HG03025 (cell line): ENCODE measurements at regions not wholly inside any gene's neighbourhood (a gene's known extent, or its start where the extent isn't known, plus 50 kb on each side); places are given as distances from the start of the nearest gene placed in this dataset.

Experiments used
- ATAC-seq: cut with Tn5 transposase; IDR thresholded peaks from one replicate; pipeline ENCODE4 v1.9.1; 2021; ENCODE audit warnings: mild to moderate bottlenecking, moderate library complexity; ENCODE audit not compliant: unreplicated experiment, low FRiP score

- no peak for ATAC-seq
These were observed 219.1 kb upstream of the KLF6 start for GRCh38 chr10:4004144-4004543.

GRCh38 chr10:4003348-4003973, 218.5 kb upstream of the KLF6 start:
- ATAC-seq, result no peak

- ATAC-seq, result no peak
These were observed 216.8 kb upstream of the KLF6 start for GRCh38 chr10:4001811-4002210.

GRCh38 chr10:3999642-4000041, 214.6 kb upstream of the KLF6 start:
- no peak for ATAC-seq

GRCh38 chr10:3996697-3997096, 211.7 kb upstream of the KLF6 start:
- no peak for ATAC-seq

GRCh38 chr10:3995302-3996210, 210.5 kb upstream of the KLF6 start:
- no peak for ATAC-seq

GRCh38 chr10:3992382-3993178, 207.6 kb upstream of the KLF6 start:
- ATAC-seq, result no peak

- no peak for ATAC-seq
These were observed 205.3 kb upstream of the KLF6 start for GRCh38 chr10:3990307-3990706.

GRCh38 chr10:3987143-3987974, 202.3 kb upstream of the KLF6 start:
- no peak for ATAC-seq

GRCh38 chr10:3986493-3987142, 201.6 kb upstream of the KLF6 start:
- ATAC-seq, result no peak

GRCh38 chr10:3982746-3983442, 197.9 kb upstream of the KLF6 start:
- no peak for ATAC-seq

- ATAC-seq, result no peak
These were observed 196.3 kb upstream of the KLF6 start for GRCh38 chr10:3981300-3981699.

- no peak for ATAC-seq
These were observed 195.7 kb upstream of the KLF6 start for GRCh38 chr10:3980660-3981059.

GRCh38 chr10:3980144-3980543, 195.1 kb upstream of the KLF6 start:
- no peak for ATAC-seq

GRCh38 chr10:3978761-3979160, 193.8 kb upstream of the KLF6 start:
- ATAC-seq, result no peak

GRCh38 chr10:3978174-3978573, 193.2 kb upstream of the KLF6 start:
- ATAC-seq, result no peak

- ATAC-seq, result no peak
These were observed 192.8 kb upstream of the KLF6 start for GRCh38 chr10:3977761-3978160.

GRCh38 chr10:3976718-3977117, 191.7 kb upstream of the KLF6 start:
- no peak for ATAC-seq

GRCh38 chr10:3976171-3976570, 191.2 kb upstream of the KLF6 start:
- no peak for ATAC-seq
